22Rv1 (cell line): ENCODE measurements at regions not wholly inside any gene's neighbourhood (a gene's known extent, or its start where the extent isn't known, plus 50 kb on each side); places are given as distances from the start of the nearest gene placed in this dataset.

Source experiments
- H3K27ac ChIP-seq: fragments of 450-650 bp; 2 replicates; pipeline ENCODE4 v1.5.1; 2017
- ZFX ChIP-seq: fragments of 450-650 bp; IDR thresholded peaks from 2 replicates; pipeline ENCODE4 v1.6.1; 2017; ENCODE audit warnings: antibody characterized with exemption, borderline replicate concordance
- TF ChIP-seq, protein P1 (sequence below): fragments of 450-650 bp; IDR thresholded peaks from 2 replicates; pipeline ENCODE4 v1.5.1; 2017; ENCODE audit warnings: mild to moderate bottlenecking

DNA sequence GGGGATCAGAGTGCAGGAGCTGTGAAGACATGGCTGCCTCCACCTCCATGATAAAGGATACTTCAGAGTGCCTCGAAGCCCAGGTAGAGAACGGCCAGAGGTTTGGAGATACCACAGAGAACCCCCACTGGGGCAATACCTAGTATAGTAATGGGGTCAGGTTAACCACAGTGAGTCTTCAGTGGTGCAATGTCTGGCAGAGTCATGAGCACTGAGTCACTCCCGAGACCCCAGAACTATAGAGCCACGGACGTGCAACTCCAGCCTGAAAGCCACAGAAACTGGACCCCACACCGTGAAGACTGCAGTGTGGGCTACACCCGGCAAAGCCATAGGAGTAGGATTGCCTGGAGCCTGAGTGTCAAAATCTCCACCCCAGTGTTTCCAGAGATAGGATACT is 746.6 kb downstream of the CBLN2 start:
- no peak overlapping the region for H3K27ac ChIP-seq
- no peak for TF ChIP-seq ZFX
- TF ChIP-seq, protein P1, sequence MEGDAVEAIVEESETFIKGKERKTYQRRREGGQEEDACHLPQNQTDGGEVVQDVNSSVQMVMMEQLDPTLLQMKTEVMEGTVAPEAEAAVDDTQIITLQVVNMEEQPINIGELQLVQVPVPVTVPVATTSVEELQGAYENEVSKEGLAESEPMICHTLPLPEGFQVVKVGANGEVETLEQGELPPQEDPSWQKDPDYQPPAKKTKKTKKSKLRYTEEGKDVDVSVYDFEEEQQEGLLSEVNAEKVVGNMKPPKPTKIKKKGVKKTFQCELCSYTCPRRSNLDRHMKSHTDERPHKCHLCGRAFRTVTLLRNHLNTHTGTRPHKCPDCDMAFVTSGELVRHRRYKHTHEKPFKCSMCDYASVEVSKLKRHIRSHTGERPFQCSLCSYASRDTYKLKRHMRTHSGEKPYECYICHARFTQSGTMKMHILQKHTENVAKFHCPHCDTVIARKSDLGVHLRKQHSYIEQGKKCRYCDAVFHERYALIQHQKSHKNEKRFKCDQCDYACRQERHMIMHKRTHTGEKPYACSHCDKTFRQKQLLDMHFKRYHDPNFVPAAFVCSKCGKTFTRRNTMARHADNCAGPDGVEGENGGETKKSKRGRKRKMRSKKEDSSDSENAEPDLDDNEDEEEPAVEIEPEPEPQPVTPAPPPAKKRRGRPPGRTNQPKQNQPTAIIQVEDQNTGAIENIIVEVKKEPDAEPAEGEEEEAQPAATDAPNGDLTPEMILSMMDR: no peak

- H3K27ac ChIP-seq: no peak overlapping the region
- TF ChIP-seq ZFX: no peak
- TF ChIP-seq, protein P1: peak; percentile 70
Measured at GRCh38 chr18:71784777-71785176, 759.4 kb downstream of the CBLN2 start.

DNA sequence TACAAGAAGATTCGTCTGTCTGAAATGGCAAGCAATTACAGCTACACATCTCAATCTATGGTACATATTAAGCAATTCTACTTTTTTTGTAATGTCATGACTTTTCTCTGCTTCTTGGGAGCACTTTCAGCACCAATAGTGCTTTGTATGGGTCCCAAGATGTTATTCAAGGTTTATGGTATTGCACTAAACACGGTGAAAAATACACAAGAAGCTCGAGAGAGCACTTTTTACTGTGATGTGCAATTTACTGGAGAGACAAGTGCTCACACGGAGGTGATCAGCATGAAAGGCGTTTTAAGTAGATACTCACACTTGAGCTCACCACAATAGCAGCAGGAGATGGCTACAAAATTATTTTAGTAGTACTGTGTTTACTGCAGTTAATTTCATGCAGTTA is 783.6 kb downstream of the CBLN2 start:
- H3K27ac ChIP-seq: no peak overlapping the region
- TF ChIP-seq, protein P1: no peak
- TF ChIP-seq ZFX: no peak

GRCh38 chr18:71754246-71754645 is 789.9 kb downstream of the CBLN2 start:
- TF ChIP-seq ZFX: no peak
- TF ChIP-seq, protein P1: no peak
- H3K27ac ChIP-seq: no peak overlapping the region

DNA sequence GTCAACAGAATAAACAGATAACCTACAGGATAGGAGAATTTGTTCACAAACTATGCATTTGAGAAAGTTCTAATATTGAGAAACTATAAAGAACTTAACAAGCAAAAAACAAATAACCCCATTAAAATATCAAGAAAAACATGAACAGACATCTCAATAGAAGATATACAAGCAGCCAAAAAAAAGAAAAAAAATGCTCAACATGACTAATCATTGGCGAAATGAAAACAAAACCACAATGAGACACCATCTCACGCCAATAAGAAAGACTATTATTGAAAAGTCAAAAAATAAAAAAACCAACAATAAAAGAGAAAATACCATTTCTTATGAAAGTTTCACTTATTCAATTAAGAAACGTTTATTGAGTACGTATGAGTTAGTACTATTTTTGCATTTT is 800.5 kb downstream of the CBLN2 start:
- TF ChIP-seq, protein P1: no peak
- TF ChIP-seq ZFX: no peak
- H3K27ac ChIP-seq: no peak overlapping the region

- H3K27ac ChIP-seq: no peak overlapping the region
- no peak for TF ChIP-seq ZFX
- TF ChIP-seq, protein P1: no peak
Measured at GRCh38 chr18:71729611-71730010, 814.5 kb downstream of the CBLN2 start.

DNA sequence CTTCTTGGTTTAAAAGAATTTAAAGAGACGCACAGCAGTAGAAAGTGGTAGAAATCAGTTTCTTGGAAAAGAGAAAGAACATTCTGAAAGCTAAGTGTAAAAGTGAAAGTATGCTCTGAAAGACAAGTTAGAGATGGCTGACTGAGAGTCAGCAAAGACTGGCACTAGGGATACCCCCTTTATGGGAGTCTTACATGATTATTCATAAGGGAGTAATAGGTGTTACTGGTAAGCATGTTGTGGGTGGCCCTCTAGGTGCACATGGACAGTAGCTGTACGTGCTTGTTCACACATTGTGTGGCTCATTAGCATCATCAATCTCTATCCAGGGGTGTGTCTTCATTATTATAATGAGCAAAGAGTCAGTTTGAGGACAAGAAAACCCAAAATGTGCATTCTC is 816.2 kb downstream of the CBLN2 start:
- no peak for TF ChIP-seq ZFX
- TF ChIP-seq, protein P1: no peak
- H3K27ac ChIP-seq: no peak overlapping the region
